ENCODE measurements at regions not wholly inside any gene's neighbourhood (a gene's known extent, or its start where the extent isn't known, plus 50 kb on each side); places are given as distances from the start of the nearest gene placed in this dataset.

DNA sequence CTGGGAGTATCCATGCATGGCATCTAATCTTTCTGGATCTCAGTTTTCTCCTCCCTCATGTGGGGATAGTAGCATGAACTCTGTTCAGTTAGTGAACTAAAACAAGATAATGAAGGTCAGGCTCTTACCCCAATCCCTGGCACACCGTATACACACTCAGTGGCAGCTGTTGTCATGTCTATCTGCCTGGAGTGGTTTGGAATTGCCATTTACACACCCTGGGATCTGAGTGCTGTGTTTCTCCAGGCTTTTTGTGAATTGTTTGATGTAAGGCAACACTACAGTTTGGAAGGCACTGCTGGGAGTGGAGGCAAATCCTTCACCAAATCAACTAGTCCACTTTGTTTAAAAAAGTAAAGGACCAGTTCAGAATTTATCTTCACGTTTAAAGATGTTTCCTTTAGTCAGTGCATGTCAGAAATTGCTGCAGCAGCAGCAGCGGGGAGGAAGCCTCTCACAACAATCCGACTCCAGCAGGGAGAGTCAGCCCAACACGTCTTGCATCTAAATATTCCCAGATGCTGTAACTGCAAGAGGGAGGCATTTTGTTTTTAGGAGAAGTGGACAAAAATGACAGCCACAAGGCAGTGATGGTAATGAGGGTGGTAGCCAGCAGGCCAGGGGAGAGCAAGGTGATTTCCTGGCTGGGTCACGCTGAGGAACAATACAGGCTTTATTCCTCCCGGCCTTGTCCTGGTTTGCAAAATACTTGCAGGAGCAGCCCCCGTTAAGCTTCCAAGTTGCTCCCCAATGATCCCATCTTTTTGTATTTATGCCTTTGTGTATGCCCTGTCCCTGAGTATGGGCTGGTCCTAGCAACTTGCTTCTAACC is 128.5 kb upstream of the LRIG1 start:
- WGBS, 2 donors = 87 to 88% methylated on average over 5 to 8 of the region's 8 CpGs
- no peak overlapping the region for H3K4me3 ChIP-seq
- H3K36me3 ChIP-seq = no peaks in the 10 kb centered on the region
- no peaks in the 10 kb centered on the region for H3K9me3 ChIP-seq
- TF ChIP-seq POLR2A (IDR thresholded peaks at IDR 0.05) = no peak
- no peak for TF ChIP-seq CTCF (IDR thresholded peaks at IDR 0.05)
- intact Hi-C loops (cut with DNase I) = no loop called here
- DNase-seq = no peak
- no peak overlapping the region for H3K27ac ChIP-seq
- peaks cover 0 to 18% (median 0%) of the 10 kb centered on the region in 3 donors for H3K4me1 ChIP-seq
- no peaks in the 10 kb centered on the region for H3K27me3 ChIP-seq

DNA sequence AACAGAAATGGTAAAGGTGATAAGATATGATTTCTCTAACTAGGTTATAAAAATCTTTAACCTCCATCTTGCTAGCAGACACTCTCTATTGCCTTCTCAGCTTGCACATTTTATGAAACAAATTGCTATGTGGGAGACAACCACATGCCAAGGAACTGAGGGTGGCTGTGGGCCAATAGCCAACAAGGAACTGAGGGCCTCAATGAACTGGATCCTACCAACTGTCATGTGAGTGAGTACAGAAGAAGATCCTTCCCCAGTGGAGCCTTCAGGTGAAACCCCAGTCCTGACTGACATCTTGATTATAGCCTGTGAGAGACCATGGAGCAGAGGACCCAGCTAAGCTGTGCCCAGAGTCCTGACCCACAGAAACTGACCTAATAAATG is 129.2 kb upstream of the LRIG1 start:
- no peak overlapping the region for H3K27ac ChIP-seq
- H3K4me1 ChIP-seq = peaks cover 0 to 12% (median 0%) of the 10 kb centered on the region in 3 donors
- DNase-seq = no peak
- TF ChIP-seq CTCF (IDR thresholded peaks at IDR 0.05) = no peak
- no peak for TF ChIP-seq POLR2A (IDR thresholded peaks at IDR 0.05)
- no peak overlapping the region for H3K4me3 ChIP-seq
- H3K36me3 ChIP-seq = no peaks in the 10 kb centered on the region
- intact Hi-C loops (cut with DNase I) = no loop called here
- no peaks in the 10 kb centered on the region for H3K9me3 ChIP-seq
- H3K27me3 ChIP-seq = no peaks in the 10 kb centered on the region

GRCh38 chr3:66633402-66634381 is 132.9 kb upstream of the LRIG1 start:
- intact Hi-C loops (cut with DNase I) = no loop called here

DNA sequence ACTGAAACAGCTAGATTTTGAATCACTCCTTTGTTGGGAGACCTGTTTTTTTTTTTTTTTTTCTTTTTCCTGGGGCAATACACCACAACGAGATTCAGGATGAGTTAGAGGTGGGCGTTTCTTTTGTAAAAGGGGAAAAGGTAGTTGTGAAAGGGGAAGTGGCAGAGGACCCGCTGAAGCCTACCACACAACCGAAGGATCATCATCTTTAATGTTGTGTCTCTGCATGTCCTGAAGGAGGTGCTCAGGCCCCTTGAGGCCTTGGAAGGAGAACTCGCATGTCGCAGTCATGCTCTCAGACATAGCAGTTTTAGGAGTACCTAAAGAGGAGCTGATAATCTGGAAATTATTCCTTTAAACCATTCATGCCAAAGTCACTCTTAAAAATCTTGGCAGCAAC is 137.9 kb upstream of the LRIG1 start:
- Histone ChIP-seq H3K4me1 (peaks cover 0 to 13% (median 0%) of the 10 kb centered on the region in 3 donors), H3K36me3 (no peaks in the 10 kb centered on the region), H3K9me3 (no peaks in the 10 kb centered on the region), H3K27ac (no peak overlapping the region), H3K4me3 (no peak overlapping the region), H3K27me3 (no peaks in the 10 kb centered on the region)
- no peak for DNase-seq
- intact Hi-C loops (cut with DNase I) = no loop called here
- WGBS, 2 donors = 47 to 48% methylated on average over 6 of the region's 6 CpGs
- TF ChIP-seq CTCF (IDR thresholded peaks at IDR 0.05) (no peak), POLR2A (IDR thresholded peaks at IDR 0.05) (no peak)

More at GRCh38 chr3:66633402-66634381, 132.9 kb upstream of the LRIG1 start:
- H3K4me3 ChIP-seq = no peak overlapping the region
- TF ChIP-seq POLR2A (IDR thresholded peaks at IDR 0.05) (no peak), CTCF (IDR thresholded peaks at IDR 0.05) (no peak)
- H3K4me1 ChIP-seq = no peaks in the 10 kb centered on the region
- DNase-seq = no peak
- H3K9me3 ChIP-seq = no peaks in the 10 kb centered on the region
- no peak overlapping the region for H3K27ac ChIP-seq
- no peaks in the 10 kb centered on the region for H3K36me3 ChIP-seq
- WGBS, 2 donors = 87% methylated on average over 6 of the region's 6 CpGs
- no peaks in the 10 kb centered on the region for H3K27me3 ChIP-seq
